ENCODE measurements at regions not wholly inside any gene's neighbourhood (a gene's known extent, or its start where the extent isn't known, plus 50 kb on each side); places are given as distances from the start of the nearest gene placed in this dataset.
"Not testable (repeated sequence)": the region's sequence is repeated elsewhere in the genome, so short reads cannot be mapped to it uniquely, and the experiment has no call there.

DNA sequence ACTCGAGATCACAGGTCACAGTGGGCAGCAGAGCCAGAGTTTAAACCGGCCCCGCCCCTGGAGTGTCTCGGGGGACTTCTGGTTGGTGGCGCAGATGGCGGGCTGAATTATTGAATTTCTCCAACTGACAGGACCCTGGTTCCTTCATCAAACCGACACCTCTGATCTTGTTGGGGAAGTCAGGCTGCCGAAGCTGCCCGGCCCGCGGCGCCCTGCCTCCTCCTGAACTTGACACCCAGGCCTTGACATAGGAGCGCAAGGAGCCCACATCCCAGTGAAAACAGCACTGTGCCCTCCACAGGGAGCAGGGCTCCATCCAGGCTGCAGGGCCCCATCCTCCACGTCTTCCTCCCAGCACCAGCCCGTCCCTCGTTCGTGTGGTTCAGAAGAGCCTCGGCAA lies 105.2 kb downstream of the OLFM1 start:
- Histone ChIP-seq H3K4me3 (ENCODE audit: low read length in 3 of 3) (no peak overlapping the region), H3K9me3 (ENCODE audit: control insufficient read depth in 3 of 3, low read length in 3 of 3) (no peaks in the 10 kb centered on the region), H3K4me1 (ENCODE audit: control insufficient read depth in 3 of 3, insufficient read depth in 3 of 3, low read length in 3 of 3) (no peaks in the 10 kb centered on the region), H3K9ac (ENCODE audit: low read depth in 1 of 3, low read length in 3 of 3) (no peak overlapping the region), H3K36me3 (ENCODE audit: control insufficient read depth in 3 of 3, insufficient read depth in 3 of 3, low read length in 3 of 3) (no peaks in the 10 kb centered on the region), H3K27me3 (ENCODE audit: control insufficient read depth in 3 of 3, insufficient read depth in 3 of 3, low read length in 3 of 3) (peaks cover 34 to 78% (median 73%) of the 10 kb centered on the region in 3 donors), H3K27ac (ENCODE audit: low read depth, low read length) (no peak overlapping the region)

DNA sequence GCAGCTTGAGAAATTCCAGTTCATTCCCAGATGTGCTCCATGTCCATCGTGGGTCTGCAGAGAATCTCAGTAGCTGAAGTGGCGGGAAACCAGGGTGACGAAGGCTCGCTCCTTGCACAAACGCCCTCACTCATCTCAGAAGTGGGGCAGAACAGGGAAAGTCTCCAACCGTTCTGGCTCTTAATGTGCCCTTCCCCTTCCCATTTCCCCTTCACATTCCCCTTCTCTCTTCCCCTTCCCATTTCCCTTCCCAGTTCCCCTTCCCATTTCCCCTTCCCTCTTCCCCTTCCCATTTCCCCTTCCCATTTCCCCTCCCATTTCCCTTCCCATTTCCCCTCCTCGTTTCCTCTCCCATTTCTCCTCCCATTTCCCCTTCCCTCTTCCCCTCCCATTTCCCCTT lies 108.5 kb downstream of the OLFM1 start:
- H3K4me3 ChIP-seq (ENCODE audit: low read length in 3 of 3); H3K36me3 ChIP-seq (ENCODE audit: control insufficient read depth in 3 of 3, insufficient read depth in 3 of 3, low read length in 3 of 3); H3K27ac ChIP-seq (ENCODE audit: low read depth, low read length); H3K9ac ChIP-seq (ENCODE audit: low read depth in 1 of 3, low read length in 3 of 3); H3K9me3 ChIP-seq (ENCODE audit: control insufficient read depth in 3 of 3, low read length in 3 of 3); H3K4me1 ChIP-seq (ENCODE audit: control insufficient read depth in 3 of 3, insufficient read depth in 3 of 3, low read length in 3 of 3): not testable (repeated sequence)
- peaks cover 38 to 80% (median 78%) of the 10 kb centered on the region in 3 donors for H3K27me3 ChIP-seq (ENCODE audit: control insufficient read depth in 3 of 3, insufficient read depth in 3 of 3, low read length in 3 of 3)

DNA sequence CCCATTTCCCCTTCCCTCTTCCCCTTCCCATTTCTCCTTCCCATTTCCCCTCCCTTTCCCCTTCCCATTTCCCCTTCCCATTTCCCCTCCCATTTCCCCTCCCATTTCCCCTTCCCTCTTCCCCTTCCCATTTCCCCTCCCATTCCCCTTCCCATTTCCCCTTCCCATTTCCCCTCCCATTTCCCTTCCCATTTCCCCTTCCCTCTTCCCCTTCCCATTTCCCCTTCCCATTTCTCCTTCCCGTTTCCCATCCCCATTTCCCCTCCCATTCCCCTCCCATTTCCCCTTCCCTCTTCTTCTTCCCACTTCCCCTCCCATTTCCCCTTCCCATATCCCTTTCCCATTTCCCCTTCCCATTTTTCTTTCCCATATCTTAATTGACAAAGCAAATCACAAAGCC lies 109.0 kb downstream of the OLFM1 start:
- no peaks in the 10 kb centered on the region for H3K4me1 ChIP-seq (ENCODE audit: control insufficient read depth in 3 of 3, insufficient read depth in 3 of 3, low read length in 3 of 3)
- no peak overlapping the region for H3K27ac ChIP-seq (ENCODE audit: low read depth, low read length)
- no peaks in the 10 kb centered on the region for H3K36me3 ChIP-seq (ENCODE audit: control insufficient read depth in 3 of 3, insufficient read depth in 3 of 3, low read length in 3 of 3)
- no peaks in the 10 kb centered on the region for H3K9me3 ChIP-seq (ENCODE audit: control insufficient read depth in 3 of 3, low read length in 3 of 3)
- H3K4me3 ChIP-seq (ENCODE audit: low read length in 3 of 3), result no peak overlapping the region
- no peak overlapping the region for H3K9ac ChIP-seq (ENCODE audit: low read depth in 1 of 3, low read length in 3 of 3)
- peaks cover 36 to 75% (median 73%) of the 10 kb centered on the region in 3 donors for H3K27me3 ChIP-seq (ENCODE audit: control insufficient read depth in 3 of 3, insufficient read depth in 3 of 3, low read length in 3 of 3)

DNA sequence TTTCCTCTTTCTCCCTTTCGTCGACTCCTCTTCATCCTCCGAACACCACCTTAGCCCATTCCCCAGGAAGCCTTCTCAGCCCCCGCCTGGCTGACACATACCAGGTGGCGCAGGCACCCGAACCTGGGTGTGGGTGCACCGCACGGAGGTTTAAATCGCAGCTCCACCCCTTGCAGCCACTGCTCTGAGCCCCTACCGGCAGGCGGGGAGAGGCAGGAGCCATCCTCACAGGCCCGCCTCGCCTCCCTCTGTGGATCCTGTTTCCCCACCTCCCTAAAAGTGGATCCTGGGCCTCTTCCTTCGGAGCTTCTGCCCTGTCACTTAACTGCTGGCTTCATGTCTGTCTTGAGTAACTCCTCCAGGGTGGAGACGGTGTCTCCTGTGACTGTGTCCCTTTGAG lies 110.7 kb downstream of the OLFM1 start:
- Histone ChIP-seq H3K9me3 (ENCODE audit: control insufficient read depth in 3 of 3, low read length in 3 of 3) (no peaks in the 10 kb centered on the region), H3K4me1 (ENCODE audit: control insufficient read depth in 3 of 3, insufficient read depth in 3 of 3, low read length in 3 of 3) (no peaks in the 10 kb centered on the region), H3K36me3 (ENCODE audit: control insufficient read depth in 3 of 3, insufficient read depth in 3 of 3, low read length in 3 of 3) (no peaks in the 10 kb centered on the region), H3K9ac (ENCODE audit: low read depth in 1 of 3, low read length in 3 of 3) (no peak overlapping the region), H3K4me3 (ENCODE audit: low read length in 3 of 3) (no peak overlapping the region), H3K27ac (ENCODE audit: low read depth, low read length) (no peak overlapping the region), H3K27me3 (ENCODE audit: control insufficient read depth in 3 of 3, insufficient read depth in 3 of 3, low read length in 3 of 3) (peaks cover 35 to 71% (median 58%) of the 10 kb centered on the region in 3 donors)

DNA sequence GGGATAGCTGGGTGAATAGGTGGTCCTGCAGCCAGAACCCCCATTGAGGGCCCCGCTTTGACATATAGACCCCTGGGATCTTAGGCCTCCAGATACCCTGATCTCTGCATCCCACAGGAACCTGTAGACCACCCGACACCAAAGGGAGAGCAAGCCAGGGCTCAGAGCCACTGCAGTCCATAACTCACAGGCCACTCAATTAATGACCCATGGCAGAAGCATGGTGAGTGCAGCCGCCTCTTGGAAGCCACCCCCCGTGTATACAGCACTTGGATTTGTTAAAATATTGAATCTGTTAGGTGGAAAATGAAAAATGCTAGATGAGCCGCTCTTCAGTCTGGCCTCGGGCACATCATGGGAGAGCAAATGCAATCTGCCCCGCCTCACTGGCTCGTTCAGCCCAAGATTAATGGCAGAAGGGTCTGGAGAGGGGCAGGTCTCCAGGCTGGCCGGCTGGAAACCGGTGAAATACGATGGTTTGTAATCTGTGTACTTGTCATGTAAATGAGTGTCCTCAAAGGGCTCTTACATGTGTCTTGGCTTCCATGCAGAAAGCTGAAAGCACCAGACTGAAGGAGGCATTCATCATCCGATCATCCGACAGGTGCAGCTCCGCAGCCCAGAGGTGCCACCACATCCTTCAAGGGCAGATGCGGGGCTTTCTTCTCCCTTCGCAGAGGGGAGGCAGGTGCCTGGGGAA lies 111.3 kb downstream of the OLFM1 start:
- Histone ChIP-seq H3K36me3 (ENCODE audit: control insufficient read depth in 3 of 3, insufficient read depth in 3 of 3, low read length in 3 of 3) (no peaks in the 10 kb centered on the region), H3K4me1 (ENCODE audit: control insufficient read depth in 3 of 3, insufficient read depth in 3 of 3, low read length in 3 of 3) (no peaks in the 10 kb centered on the region), H3K9me3 (ENCODE audit: control insufficient read depth in 3 of 3, low read length in 3 of 3) (no peaks in the 10 kb centered on the region), H3K27ac (ENCODE audit: low read depth, low read length) (no peak overlapping the region), H3K27me3 (ENCODE audit: control insufficient read depth in 3 of 3, insufficient read depth in 3 of 3, low read length in 3 of 3) (peaks cover 29 to 67% (median 52%) of the 10 kb centered on the region in 3 donors), H3K9ac (ENCODE audit: low read depth in 1 of 3, low read length in 3 of 3) (no peak overlapping the region), H3K4me3 (ENCODE audit: low read length in 3 of 3) (no peak overlapping the region)

DNA sequence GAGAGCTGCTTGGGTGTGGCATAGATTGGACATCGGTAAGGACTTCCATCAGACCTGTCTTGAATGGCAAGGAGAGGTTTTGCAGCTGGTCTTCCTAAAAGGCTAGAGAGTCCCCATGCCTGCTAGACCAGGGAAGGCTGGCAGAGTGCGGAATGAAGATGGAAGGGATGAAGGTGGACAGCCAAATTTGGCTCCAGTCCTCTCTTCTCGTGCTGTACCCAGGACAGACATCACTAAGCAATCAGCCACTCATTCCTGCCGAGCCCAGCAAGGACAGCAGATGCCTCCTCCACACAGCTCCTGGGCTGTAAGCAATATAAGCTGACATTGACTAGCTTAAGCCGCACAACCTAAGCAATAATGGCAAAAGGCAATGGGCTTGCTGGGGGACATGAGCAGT lies 112.0 kb downstream of the OLFM1 start:
- Histone ChIP-seq H3K27ac (ENCODE audit: low read depth, low read length) (no peak overlapping the region), H3K27me3 (ENCODE audit: control insufficient read depth in 3 of 3, insufficient read depth in 3 of 3, low read length in 3 of 3) (peaks cover 22 to 59% (median 47%) of the 10 kb centered on the region in 3 donors), H3K9me3 (ENCODE audit: control insufficient read depth in 3 of 3, low read length in 3 of 3) (no peaks in the 10 kb centered on the region), H3K36me3 (ENCODE audit: control insufficient read depth in 3 of 3, insufficient read depth in 3 of 3, low read length in 3 of 3) (no peaks in the 10 kb centered on the region), H3K4me3 (ENCODE audit: low read length in 3 of 3) (no peak overlapping the region), H3K9ac (ENCODE audit: low read depth in 1 of 3, low read length in 3 of 3) (no peak overlapping the region), H3K4me1 (ENCODE audit: control insufficient read depth in 3 of 3, insufficient read depth in 3 of 3, low read length in 3 of 3) (no peaks in the 10 kb centered on the region)

DNA sequence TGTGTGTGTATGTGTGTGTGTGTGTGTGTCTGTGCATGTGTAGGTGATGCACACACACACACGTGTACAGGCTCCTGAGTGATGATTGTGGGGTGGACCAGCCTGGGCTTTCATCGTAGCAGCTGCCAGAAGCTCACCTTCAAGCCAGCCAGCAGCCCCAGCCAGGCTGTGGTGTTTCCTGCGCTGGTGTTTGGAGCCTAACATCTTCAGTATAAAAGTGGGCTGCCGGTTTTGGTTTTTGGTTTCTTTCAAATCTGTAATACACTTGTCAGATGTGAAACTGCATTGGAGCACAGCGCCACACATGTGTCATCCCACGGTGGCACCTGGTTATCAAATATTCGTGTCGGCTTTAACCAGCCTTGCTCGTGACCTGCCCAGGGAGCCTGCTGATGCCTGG lies 114.2 kb downstream of the OLFM1 start:
- H3K27me3 ChIP-seq (ENCODE audit: control insufficient read depth in 3 of 3, insufficient read depth in 3 of 3, low read length in 3 of 3), result peaks cover 17 to 44% (median 34%) of the 10 kb centered on the region in 3 donors
- H3K36me3 ChIP-seq (ENCODE audit: control insufficient read depth in 3 of 3, insufficient read depth in 3 of 3, low read length in 3 of 3), result no peaks in the 10 kb centered on the region
- H3K27ac ChIP-seq (ENCODE audit: low read depth, low read length), result no peak overlapping the region
- no peaks in the 10 kb centered on the region for H3K4me1 ChIP-seq (ENCODE audit: control insufficient read depth in 3 of 3, insufficient read depth in 3 of 3, low read length in 3 of 3)
- no peak overlapping the region for H3K4me3 ChIP-seq (ENCODE audit: low read length in 3 of 3)
- no peak overlapping the region for H3K9ac ChIP-seq (ENCODE audit: low read depth in 1 of 3, low read length in 3 of 3)
- H3K9me3 ChIP-seq (ENCODE audit: control insufficient read depth in 3 of 3, low read length in 3 of 3), result no peaks in the 10 kb centered on the region

DNA sequence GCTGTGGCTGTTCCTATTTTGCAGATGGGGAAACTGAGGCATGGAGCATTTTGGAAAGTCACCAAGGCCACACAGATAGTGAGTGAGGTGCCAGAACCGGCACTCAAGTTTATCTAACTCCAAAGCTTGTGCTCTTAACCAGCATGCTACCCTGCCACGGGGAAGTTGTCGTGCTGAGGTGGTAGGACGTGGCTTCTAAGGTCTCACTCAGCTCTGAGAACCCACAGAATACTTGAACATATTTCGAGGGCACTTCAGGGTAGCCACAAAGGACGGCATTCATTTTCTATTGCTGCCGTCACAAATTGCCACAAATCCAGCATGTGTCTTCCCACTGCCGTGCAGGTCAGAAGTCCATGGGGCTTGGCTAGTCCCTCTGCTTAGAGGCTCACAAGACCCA lies 116.7 kb downstream of the OLFM1 start:
- H3K27me3 ChIP-seq (ENCODE audit: control insufficient read depth in 3 of 3, insufficient read depth in 3 of 3, low read length in 3 of 3), result peaks cover 10 to 21% (median 17%) of the 10 kb centered on the region in 3 donors
- no peaks in the 10 kb centered on the region for H3K36me3 ChIP-seq (ENCODE audit: control insufficient read depth in 3 of 3, insufficient read depth in 3 of 3, low read length in 3 of 3)
- no peak overlapping the region for H3K4me3 ChIP-seq (ENCODE audit: low read length in 3 of 3)
- H3K4me1 ChIP-seq (ENCODE audit: control insufficient read depth in 3 of 3, insufficient read depth in 3 of 3, low read length in 3 of 3), result no peaks in the 10 kb centered on the region
- H3K9me3 ChIP-seq (ENCODE audit: control insufficient read depth in 3 of 3, low read length in 3 of 3), result no peaks in the 10 kb centered on the region
- H3K9ac ChIP-seq (ENCODE audit: low read depth in 1 of 3, low read length in 3 of 3), result no peak overlapping the region
- no peak overlapping the region for H3K27ac ChIP-seq (ENCODE audit: low read depth, low read length)

DNA sequence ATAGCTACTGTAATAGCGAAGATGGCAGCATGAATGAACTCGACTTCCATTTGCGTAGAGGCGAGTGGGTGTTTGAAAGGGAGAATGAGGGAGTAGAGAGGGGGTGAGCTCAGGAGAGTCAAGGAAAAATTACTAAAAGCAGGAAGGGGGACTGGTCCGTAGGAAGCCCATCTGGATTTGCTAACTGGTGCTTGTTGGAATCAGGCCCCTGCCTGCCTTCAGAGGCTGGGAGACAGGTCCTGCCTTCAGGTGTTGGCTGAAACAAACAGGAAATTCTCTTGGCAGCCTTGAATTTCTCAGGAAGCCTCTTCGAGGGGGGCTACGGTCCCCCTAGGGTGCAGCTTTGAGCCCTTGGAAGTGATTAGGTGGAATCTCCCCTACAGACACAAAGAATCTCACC lies 121.7 kb downstream of the OLFM1 start:
- H3K4me1 ChIP-seq (ENCODE audit: control insufficient read depth in 3 of 3, insufficient read depth in 3 of 3, low read length in 3 of 3), result peaks cover 0 to 5% (median 0%) of the 10 kb centered on the region in 3 donors
- H3K4me3 ChIP-seq (ENCODE audit: low read length in 3 of 3), result no peak overlapping the region
- no peak overlapping the region for H3K9ac ChIP-seq (ENCODE audit: low read depth in 1 of 3, low read length in 3 of 3)
- peaks cover 6 to 18% (median 14%) of the 10 kb centered on the region in 3 donors for H3K27me3 ChIP-seq (ENCODE audit: control insufficient read depth in 3 of 3, insufficient read depth in 3 of 3, low read length in 3 of 3)
- H3K36me3 ChIP-seq (ENCODE audit: control insufficient read depth in 3 of 3, insufficient read depth in 3 of 3, low read length in 3 of 3), result no peaks in the 10 kb centered on the region
- no peak overlapping the region for H3K27ac ChIP-seq (ENCODE audit: low read depth, low read length)
- H3K9me3 ChIP-seq (ENCODE audit: control insufficient read depth in 3 of 3, low read length in 3 of 3), result no peaks in the 10 kb centered on the region

DNA sequence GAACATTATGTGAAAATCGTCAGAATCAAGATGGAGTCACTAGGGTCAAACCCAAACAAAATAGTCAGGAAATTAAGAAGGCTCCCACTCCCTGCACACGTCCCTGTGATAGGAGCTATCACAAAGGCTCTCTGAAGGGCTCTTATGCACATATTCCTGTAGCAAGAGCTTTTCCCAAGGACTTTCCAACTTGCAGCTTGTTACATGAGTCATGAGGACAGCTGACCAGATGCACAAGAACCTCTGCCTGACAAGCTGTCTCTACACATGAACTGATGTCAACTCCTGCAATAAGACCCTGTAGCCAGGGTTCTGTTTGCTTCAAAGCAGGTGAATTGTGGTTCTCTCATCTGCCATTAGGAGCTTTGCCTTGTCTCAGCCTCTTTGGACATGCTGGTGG lies 122.4 kb downstream of the OLFM1 start:
- Histone ChIP-seq H3K9ac (ENCODE audit: low read depth in 1 of 3, low read length in 3 of 3) (no peak overlapping the region), H3K9me3 (ENCODE audit: control insufficient read depth in 3 of 3, low read length in 3 of 3) (no peaks in the 10 kb centered on the region), H3K27ac (ENCODE audit: low read depth, low read length) (no peak overlapping the region), H3K4me1 (ENCODE audit: control insufficient read depth in 3 of 3, insufficient read depth in 3 of 3, low read length in 3 of 3) (peaks cover 0 to 5% (median 0%) of the 10 kb centered on the region in 3 donors), H3K36me3 (ENCODE audit: control insufficient read depth in 3 of 3, insufficient read depth in 3 of 3, low read length in 3 of 3) (no peaks in the 10 kb centered on the region), H3K4me3 (ENCODE audit: low read length in 3 of 3) (no peak overlapping the region), H3K27me3 (ENCODE audit: control insufficient read depth in 3 of 3, insufficient read depth in 3 of 3, low read length in 3 of 3) (peaks cover 9 to 25% (median 20%) of the 10 kb centered on the region in 3 donors)
